ENCODE measurements at regions not wholly inside any gene's neighbourhood (a gene's known extent, or its start where the extent isn't known, plus 50 kb on each side); places are given as distances from the start of the nearest gene placed in this dataset.

- no peaks in the 10 kb centered on the region for H3K27me3 ChIP-seq (ENCODE audit: insufficient read depth, low read depth)
- ChIA-PET POLR2A (ENCODE audit: unreplicated experiment) (no interaction called here), CTCF (no interaction called here)
- TF ChIP-seq CTCF (conservative IDR thresholded peaks at IDR 0.05) (no peak), EZH2 (IDR thresholded peaks at IDR 0.05; ENCODE audit: low read depth) (no peak)
- H3K36me3 ChIP-seq (ENCODE audit: low read depth) = no peaks in the 10 kb centered on the region
- H3K4me1 ChIP-seq (replicated peaks; ENCODE audit: insufficient read depth) = no peaks in the 10 kb centered on the region
- H3F3A ChIP-seq (ENCODE audit: insufficient read depth, low read depth) = no peaks in the 10 kb centered on the region
- H4K20me1 ChIP-seq (ENCODE audit: insufficient read depth) = no peaks in the 10 kb centered on the region
- H3K4me3 ChIP-seq = no peak overlapping the region
- H3K4me2 ChIP-seq = no peak overlapping the region
- DNase-seq = no peak
- H3K79me2 ChIP-seq (ENCODE audit: low read depth) = no peaks in the 10 kb centered on the region
- intact Hi-C loops (cut with micrococcal nuclease; ENCODE audit: unreplicated experiment) = no loop called here
- BruUV-seq (replicated peaks) = no TSS peak
- H3K9me2 ChIP-seq (ENCODE audit: insufficient read depth) = no peaks in the 10 kb centered on the region
- H3K9me3 ChIP-seq (ENCODE audit: insufficient read depth, low read depth) = no peaks in the 10 kb centered on the region
- H2AFZ ChIP-seq = no peak overlapping the region
- H3K27ac ChIP-seq = no peak overlapping the region
These were observed 799.0 kb downstream of the KCNJ2 start for GRCh38 chr17:70968302-70968701.

- Histone ChIP-seq H3K4me2 (no peak overlapping the region), H4K20me1 (ENCODE audit: insufficient read depth) (no peaks in the 10 kb centered on the region), H3K27ac (no peak overlapping the region), H3K36me3 (ENCODE audit: low read depth) (no peaks in the 10 kb centered on the region), H3K9me2 (ENCODE audit: insufficient read depth) (no peaks in the 10 kb centered on the region), H2AFZ (no peak overlapping the region), H3K9me3 (ENCODE audit: insufficient read depth, low read depth) (no peaks in the 10 kb centered on the region), H3K79me2 (ENCODE audit: low read depth) (no peaks in the 10 kb centered on the region), H3K4me1 (replicated peaks; ENCODE audit: insufficient read depth) (no peaks in the 10 kb centered on the region), H3K27me3 (ENCODE audit: insufficient read depth, low read depth) (no peaks in the 10 kb centered on the region), H3K4me3 (no peak overlapping the region), H3F3A (ENCODE audit: insufficient read depth, low read depth) (no peaks in the 10 kb centered on the region)
- intact Hi-C loops (cut with micrococcal nuclease; ENCODE audit: unreplicated experiment) = no loop called here
- no peak for DNase-seq
- ChIA-PET POLR2A (ENCODE audit: unreplicated experiment) (no interaction called here), CTCF (no interaction called here)
- no TSS peak for BruUV-seq (replicated peaks)
- TF ChIP-seq EZH2 (IDR thresholded peaks at IDR 0.05; ENCODE audit: low read depth) (no peak), CTCF (conservative IDR thresholded peaks at IDR 0.05) (no peak)
These were observed 800.2 kb downstream of the KCNJ2 start for GRCh38 chr17:70969521-70970034.

- Histone ChIP-seq H3K4me2 (no peak overlapping the region), H3K9me3 (ENCODE audit: insufficient read depth, low read depth) (no peaks in the 10 kb centered on the region), H3K4me1 (replicated peaks; ENCODE audit: insufficient read depth) (no peaks in the 10 kb centered on the region), H4K20me1 (ENCODE audit: insufficient read depth) (no peaks in the 10 kb centered on the region), H3K9me2 (ENCODE audit: insufficient read depth) (no peaks in the 10 kb centered on the region), H3K4me3 (no peak overlapping the region), H2AFZ (no peak overlapping the region), H3K27me3 (ENCODE audit: insufficient read depth, low read depth) (no peaks in the 10 kb centered on the region), H3K36me3 (ENCODE audit: low read depth) (no peaks in the 10 kb centered on the region), H3K27ac (no peak overlapping the region), H3K79me2 (ENCODE audit: low read depth) (no peaks in the 10 kb centered on the region), H3F3A (ENCODE audit: insufficient read depth, low read depth) (no peaks in the 10 kb centered on the region)
- DNase-seq = no peak
- intact Hi-C loops (cut with micrococcal nuclease; ENCODE audit: unreplicated experiment) = no loop called here
- TF ChIP-seq CTCF (conservative IDR thresholded peaks at IDR 0.05) = no peak
- ChIA-PET CTCF (no interaction called here), POLR2A (ENCODE audit: unreplicated experiment) (no interaction called here)
- BruUV-seq (replicated peaks) = no TSS peak
These were observed 807.1 kb downstream of the KCNJ2 start for GRCh38 chr17:70976447-70976846.

Data from PC-9 (cell line).